Astrocyte (in vitro differentiated cells and primary cell): ENCODE measurements at regions not wholly inside any gene's neighbourhood (a gene's known extent, or its start where the extent isn't known, plus 50 kb on each side); places are given as distances from the start of the nearest gene placed in this dataset.
"Not testable (repeated sequence)": the region's sequence is repeated elsewhere in the genome, so short reads cannot be mapped to it uniquely, and the experiment has no call there.

Experiments
- DNase-seq: peaks from one replicate; pipeline ENCODE4 v3.0.0-alpha.2; 2010; ENCODE audit warnings: low read depth
- FAIRE-seq: peaks from 2 replicates; lab custom pipeline; 2011; peaks lifted over from hg19 to GRCh38; lab: Jason Lieb, UNC
- H2AFZ ChIP-seq: 2 replicates; pipeline ENCODE4 v1.6.0; 2012; ENCODE audit warnings: low read depth, low read length, inconsistent platforms
- H3K27ac ChIP-seq: 2 replicates; pipeline ENCODE4 v1.5.1; 2011; ENCODE audit warnings: low read depth, low read length, inconsistent platforms
- H3K27me3 ChIP-seq: 2 replicates; pipeline ENCODE4 v1.6.0; 2011; ENCODE audit warnings: low read length, inconsistent platforms; ENCODE audit not compliant: insufficient read depth
- H3K36me3 ChIP-seq: 2 replicates; pipeline ENCODE4 v1.5.1; 2011; ENCODE audit warnings: low read length, inconsistent platforms; ENCODE audit not compliant: insufficient read depth
- H3K4me1 ChIP-seq: 2 replicates; pipeline ENCODE4 v1.5.1; 2011; ENCODE audit warnings: low read length, inconsistent platforms; ENCODE audit not compliant: insufficient read depth
- H3K4me2 ChIP-seq: 2 replicates; pipeline ENCODE4 v1.6.0; 2012; ENCODE audit warnings: low read length, inconsistent platforms
- H3K4me3 ChIP-seq: 2 replicates; pipeline ENCODE4 v1.5.1; 2011; ENCODE audit warnings: low read depth, mild to moderate bottlenecking, low read length, inconsistent platforms; ENCODE audit not compliant: insufficient read depth
- H3K79me2 ChIP-seq: 2 replicates; pipeline ENCODE4 v1.6.0; 2012; ENCODE audit warnings: mild to moderate bottlenecking, low read length, inconsistent platforms; ENCODE audit not compliant: insufficient read depth
- H3K9ac ChIP-seq: 2 replicates; pipeline ENCODE4 v1.6.0; 2012; ENCODE audit warnings: mild to moderate bottlenecking, low read length, inconsistent platforms
- H3K9me3 ChIP-seq: 2 replicates; pipeline ENCODE4 v1.5.1; 2012; ENCODE audit warnings: low read depth, mild to moderate bottlenecking, low read length, inconsistent platforms; ENCODE audit not compliant: insufficient read depth
- H4K20me1 ChIP-seq: 2 replicates; pipeline ENCODE4 v1.6.0; 2012; ENCODE audit warnings: low read length, inconsistent platforms; ENCODE audit not compliant: insufficient read depth
- H3K27ac Mint-ChIP-seq: one replicate; pipeline ENCODE4 v1.8.0; 2021; ENCODE audit warnings: mild to moderate bottlenecking, mixed read lengths; ENCODE audit not compliant: unreplicated experiment
- H3K27me3 Mint-ChIP-seq: one replicate; pipeline ENCODE4 v1.8.0; 2021; ENCODE audit warnings: low read depth, mixed read lengths; ENCODE audit not compliant: unreplicated experiment
- H3K36me3 Mint-ChIP-seq: one replicate; pipeline ENCODE4 v1.8.0; 2021; ENCODE audit warnings: low read depth, mixed read lengths; ENCODE audit not compliant: unreplicated experiment
- H3K4me1 Mint-ChIP-seq: one replicate; pipeline ENCODE4 v1.8.0; 2021; ENCODE audit warnings: low read depth, mixed read lengths; ENCODE audit not compliant: unreplicated experiment
- H3K4me3 Mint-ChIP-seq: one replicate; pipeline ENCODE4 v1.8.0; 2021; ENCODE audit warnings: mild to moderate bottlenecking, moderate library complexity, mixed read lengths; ENCODE audit not compliant: unreplicated experiment
- H3K9me3 Mint-ChIP-seq: one replicate; pipeline ENCODE4 v1.8.0; 2021; ENCODE audit warnings: mild to moderate bottlenecking, mixed read lengths; ENCODE audit not compliant: unreplicated experiment
- EZH2 ChIP-seq: IDR thresholded peaks from 2 replicates; pipeline ENCODE4 v1.6.1; 2012; ENCODE audit warnings: mild to moderate bottlenecking, low read length, inconsistent platforms; ENCODE audit not compliant: insufficient read depth
- TF ChIP-seq, protein P1 (sequence below): IDR thresholded peaks from 2 replicates; pipeline ENCODE4 v1.5.1; 2011; ENCODE audit warnings: low read depth, mild to moderate bottlenecking, inconsistent platforms, low read length, moderate library complexity; ENCODE audit not compliant: insufficient read depth

- no peak for TF ChIP-seq EZH2
- TF ChIP-seq, protein P1, sequence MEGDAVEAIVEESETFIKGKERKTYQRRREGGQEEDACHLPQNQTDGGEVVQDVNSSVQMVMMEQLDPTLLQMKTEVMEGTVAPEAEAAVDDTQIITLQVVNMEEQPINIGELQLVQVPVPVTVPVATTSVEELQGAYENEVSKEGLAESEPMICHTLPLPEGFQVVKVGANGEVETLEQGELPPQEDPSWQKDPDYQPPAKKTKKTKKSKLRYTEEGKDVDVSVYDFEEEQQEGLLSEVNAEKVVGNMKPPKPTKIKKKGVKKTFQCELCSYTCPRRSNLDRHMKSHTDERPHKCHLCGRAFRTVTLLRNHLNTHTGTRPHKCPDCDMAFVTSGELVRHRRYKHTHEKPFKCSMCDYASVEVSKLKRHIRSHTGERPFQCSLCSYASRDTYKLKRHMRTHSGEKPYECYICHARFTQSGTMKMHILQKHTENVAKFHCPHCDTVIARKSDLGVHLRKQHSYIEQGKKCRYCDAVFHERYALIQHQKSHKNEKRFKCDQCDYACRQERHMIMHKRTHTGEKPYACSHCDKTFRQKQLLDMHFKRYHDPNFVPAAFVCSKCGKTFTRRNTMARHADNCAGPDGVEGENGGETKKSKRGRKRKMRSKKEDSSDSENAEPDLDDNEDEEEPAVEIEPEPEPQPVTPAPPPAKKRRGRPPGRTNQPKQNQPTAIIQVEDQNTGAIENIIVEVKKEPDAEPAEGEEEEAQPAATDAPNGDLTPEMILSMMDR: no peak
- no peak overlapping the region for H3K27ac Mint-ChIP-seq
- Histone ChIP-seq H4K20me1 (no peaks in the 10 kb centered on the region), H3K4me2 (no peak overlapping the region), H3K4me3 (no peak overlapping the region), H3K4me1 (no peaks in the 10 kb centered on the region), H3K79me2 (no peaks in the 10 kb centered on the region), H2AFZ (no peak overlapping the region), H3K36me3 (no peaks in the 10 kb centered on the region), H3K9me3 (no peaks in the 10 kb centered on the region), H3K27ac (no peak overlapping the region), H3K9ac (no peak overlapping the region), H3K27me3 (no peaks in the 10 kb centered on the region)
- H3K9me3 Mint-ChIP-seq: peaks cover 14% of the 10 kb centered on the region
- DNase-seq (no peak), FAIRE-seq (no peak)
- no peak overlapping the region for H3K4me3 Mint-ChIP-seq
- H3K27me3 Mint-ChIP-seq: peaks cover 2% of the 10 kb centered on the region
- peaks cover 18% of the 10 kb centered on the region for H3K4me1 Mint-ChIP-seq
- no peaks in the 10 kb centered on the region for H3K36me3 Mint-ChIP-seq
Observed at GRCh38 chr4:72846280-72847111, 223.0 kb downstream of the COX18 start.

- H3K9ac ChIP-seq: no peak overlapping the region
- peaks cover 10% of the 10 kb centered on the region for H3K9me3 Mint-ChIP-seq
- FAIRE-seq (no peak), DNase-seq (peak; percentile 26)
- no peaks in the 10 kb centered on the region for H3K27me3 ChIP-seq
- H3K79me2 ChIP-seq: no peaks in the 10 kb centered on the region
- H3K4me1 Mint-ChIP-seq: peaks cover 30% of the 10 kb centered on the region
- TF ChIP-seq EZH2: no peak
- TF ChIP-seq, protein P1: no peak
- H4K20me1 ChIP-seq: no peaks in the 10 kb centered on the region
- H3K27ac ChIP-seq: no peak overlapping the region
- no peak overlapping the region for H3K4me3 Mint-ChIP-seq
- H3K36me3 Mint-ChIP-seq: no peaks in the 10 kb centered on the region
- H3K4me1 ChIP-seq: no peaks in the 10 kb centered on the region
- peak overlapping the region; percentile 72 for H3K27ac Mint-ChIP-seq
- no peaks in the 10 kb centered on the region for H3K27me3 Mint-ChIP-seq
- no peaks in the 10 kb centered on the region for H3K36me3 ChIP-seq
- H2AFZ ChIP-seq: no peak overlapping the region
- no peak overlapping the region for H3K4me3 ChIP-seq
- H3K9me3 ChIP-seq: no peaks in the 10 kb centered on the region
- no peak overlapping the region for H3K4me2 ChIP-seq
Observed at GRCh38 chr4:72843466-72843865, 226.1 kb downstream of the COX18 start.

- FAIRE-seq: peak; percentile 34
- Histone ChIP-seq H3K79me2 (no peaks in the 10 kb centered on the region), H3K27me3 (no peaks in the 10 kb centered on the region), H3K4me3 (no peak overlapping the region), H2AFZ (no peak overlapping the region), H3K36me3 (no peaks in the 10 kb centered on the region), H3K4me1 (no peaks in the 10 kb centered on the region), H3K27ac (no peak overlapping the region), H3K9me3 (no peaks in the 10 kb centered on the region), H3K9ac (no peak overlapping the region), H3K4me2 (no peak overlapping the region), H4K20me1 (no peaks in the 10 kb centered on the region)
- peaks cover 8% of the 10 kb centered on the region for H3K9me3 Mint-ChIP-seq
- no peak for TF ChIP-seq EZH2
- TF ChIP-seq, protein P1: no peak
- peak overlapping the region; percentile 68 for H3K27ac Mint-ChIP-seq
- no peaks in the 10 kb centered on the region for H3K36me3 Mint-ChIP-seq
- H3K4me1 Mint-ChIP-seq: peaks cover 30% of the 10 kb centered on the region
- H3K27me3 Mint-ChIP-seq: no peaks in the 10 kb centered on the region
- peak overlapping the region; percentile 50 for H3K4me3 Mint-ChIP-seq
- peak; percentile 48 for DNase-seq
Observed at GRCh38 chr4:72842323-72842722, 227.2 kb downstream of the COX18 start.

- not testable (repeated sequence) for H3K27ac Mint-ChIP-seq
Observed at GRCh38 chr4:72840166-72840565, 229.3 kb downstream of the COX18 start.

More at GRCh38 chr4:72840166-72840565, 229.3 kb downstream of the COX18 start:
- not testable (repeated sequence) for H3K4me1 ChIP-seq, H3K36me3 ChIP-seq, H2AFZ ChIP-seq, H3K27ac ChIP-seq, H3K27me3 ChIP-seq, H4K20me1 ChIP-seq, H3K9ac ChIP-seq, DNase-seq, H3K9me3 ChIP-seq, H3K79me2 ChIP-seq, H3K27me3 Mint-ChIP-seq, H3K9me3 Mint-ChIP-seq, FAIRE-seq, H3K4me3 Mint-ChIP-seq, H3K4me2 ChIP-seq, H3K4me3 ChIP-seq, H3K36me3 Mint-ChIP-seq
- peaks cover 27% of the 10 kb centered on the region for H3K4me1 Mint-ChIP-seq
